ENCODE measurements at regions not wholly inside any gene's neighbourhood (a gene's known extent, or its start where the extent isn't known, plus 50 kb on each side); places are given as distances from the start of the nearest gene placed in this dataset.
"Not testable (repeated sequence)": the region's sequence is repeated elsewhere in the genome, so short reads cannot be mapped to it uniquely, and the experiment has no call there.

DNA sequence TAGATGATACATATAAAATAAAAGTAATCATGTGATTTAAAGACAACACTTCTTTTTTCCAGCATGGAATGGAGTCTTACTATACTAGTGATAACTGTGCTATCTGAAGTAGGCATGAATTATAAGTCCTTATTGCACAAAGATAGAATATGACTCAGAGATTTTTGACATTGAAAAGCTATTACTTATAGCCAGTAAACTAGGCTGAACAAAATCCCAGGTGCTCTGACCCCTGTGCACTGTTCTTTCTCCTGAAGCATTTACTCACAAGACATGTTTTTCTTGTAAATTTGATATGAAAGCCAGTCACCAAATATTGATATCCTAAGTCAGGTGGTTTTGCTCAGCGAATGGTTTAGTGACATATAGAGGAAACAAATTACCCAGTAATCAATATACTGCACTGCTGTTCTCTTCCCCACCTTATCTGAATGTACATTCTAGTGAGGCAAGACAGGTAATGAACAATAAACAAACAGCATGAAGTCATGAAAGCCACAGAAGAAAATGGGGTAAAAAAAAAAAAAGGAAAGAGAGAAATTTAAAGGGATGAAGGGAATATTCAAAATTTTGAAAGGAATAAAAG is 1567.0 kb upstream of the SPRY2 start:
- no peak overlapping the region for H3K4me3 ChIP-seq (ENCODE audit: low read depth, low read length)
- POLR2A ChIA-PET: no interaction called here
- CTCF ChIA-PET: no interaction called here
- TF ChIP-seq, protein P1, sequence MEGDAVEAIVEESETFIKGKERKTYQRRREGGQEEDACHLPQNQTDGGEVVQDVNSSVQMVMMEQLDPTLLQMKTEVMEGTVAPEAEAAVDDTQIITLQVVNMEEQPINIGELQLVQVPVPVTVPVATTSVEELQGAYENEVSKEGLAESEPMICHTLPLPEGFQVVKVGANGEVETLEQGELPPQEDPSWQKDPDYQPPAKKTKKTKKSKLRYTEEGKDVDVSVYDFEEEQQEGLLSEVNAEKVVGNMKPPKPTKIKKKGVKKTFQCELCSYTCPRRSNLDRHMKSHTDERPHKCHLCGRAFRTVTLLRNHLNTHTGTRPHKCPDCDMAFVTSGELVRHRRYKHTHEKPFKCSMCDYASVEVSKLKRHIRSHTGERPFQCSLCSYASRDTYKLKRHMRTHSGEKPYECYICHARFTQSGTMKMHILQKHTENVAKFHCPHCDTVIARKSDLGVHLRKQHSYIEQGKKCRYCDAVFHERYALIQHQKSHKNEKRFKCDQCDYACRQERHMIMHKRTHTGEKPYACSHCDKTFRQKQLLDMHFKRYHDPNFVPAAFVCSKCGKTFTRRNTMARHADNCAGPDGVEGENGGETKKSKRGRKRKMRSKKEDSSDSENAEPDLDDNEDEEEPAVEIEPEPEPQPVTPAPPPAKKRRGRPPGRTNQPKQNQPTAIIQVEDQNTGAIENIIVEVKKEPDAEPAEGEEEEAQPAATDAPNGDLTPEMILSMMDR (IDR thresholded peaks at IDR 0.05; ENCODE audit: insufficient read depth, low read length, missing control alignments): no peak
- DNase-seq (ENCODE audit: low read depth, low spot score): no peak

- no peak for DNase-seq (ENCODE audit: low read depth, low spot score)
- TF ChIP-seq, protein P1 (IDR thresholded peaks at IDR 0.05; ENCODE audit: insufficient read depth, low read length, missing control alignments): no peak
- POLR2A ChIA-PET: no interaction called here
- no peak overlapping the region for H3K4me3 ChIP-seq (ENCODE audit: low read depth, low read length)
- CTCF ChIA-PET: no interaction called here
Observed at GRCh38 chr13:81888855-81889254, 1547.9 kb upstream of the SPRY2 start.

- ChIA-PET CTCF (no interaction called here), POLR2A (no interaction called here)
- TF ChIP-seq, protein P1 (IDR thresholded peaks at IDR 0.05; ENCODE audit: insufficient read depth, low read length, missing control alignments): no peak
- H3K4me3 ChIP-seq (ENCODE audit: low read depth, low read length): no peak overlapping the region
- no peak for DNase-seq (ENCODE audit: low read depth, low spot score)
Observed at GRCh38 chr13:81874681-81875661, 1534.0 kb upstream of the SPRY2 start.

GRCh38 chr13:81874253-81874652 is 1533.3 kb upstream of the SPRY2 start:
- DNase-seq (ENCODE audit: low read depth, low spot score): no peak
- ChIA-PET CTCF (no interaction called here), POLR2A (no interaction called here)
- TF ChIP-seq, protein P1 (IDR thresholded peaks at IDR 0.05; ENCODE audit: insufficient read depth, low read length, missing control alignments): no peak
- no peak overlapping the region for H3K4me3 ChIP-seq (ENCODE audit: low read depth, low read length)

DNA sequence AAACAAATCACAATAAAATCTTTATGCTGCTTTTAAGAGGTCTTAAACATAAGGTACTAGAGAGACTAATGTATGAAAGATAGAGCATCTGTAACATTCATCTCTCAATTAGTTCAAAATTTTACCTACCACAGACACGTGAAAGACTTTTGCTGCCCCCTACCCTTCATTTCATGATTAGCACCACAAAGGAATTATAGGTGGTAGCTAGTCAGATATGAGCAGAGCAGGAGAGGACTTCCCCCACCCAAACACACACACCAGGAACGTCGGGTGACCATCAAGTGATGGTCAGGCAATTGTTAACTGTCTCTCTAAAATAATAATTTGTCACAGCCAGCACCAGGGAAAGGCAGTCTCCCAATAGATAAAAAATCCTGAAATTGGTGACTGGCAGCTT is 1531.7 kb upstream of the SPRY2 start:
- POLR2A ChIA-PET: no interaction called here
- CTCF ChIA-PET: no interaction called here
- no peak overlapping the region for H3K4me3 ChIP-seq (ENCODE audit: low read depth, low read length)
- no peak for DNase-seq (ENCODE audit: low read depth, low spot score)
- TF ChIP-seq, protein P1 (IDR thresholded peaks at IDR 0.05; ENCODE audit: insufficient read depth, low read length, missing control alignments): no peak

DNA sequence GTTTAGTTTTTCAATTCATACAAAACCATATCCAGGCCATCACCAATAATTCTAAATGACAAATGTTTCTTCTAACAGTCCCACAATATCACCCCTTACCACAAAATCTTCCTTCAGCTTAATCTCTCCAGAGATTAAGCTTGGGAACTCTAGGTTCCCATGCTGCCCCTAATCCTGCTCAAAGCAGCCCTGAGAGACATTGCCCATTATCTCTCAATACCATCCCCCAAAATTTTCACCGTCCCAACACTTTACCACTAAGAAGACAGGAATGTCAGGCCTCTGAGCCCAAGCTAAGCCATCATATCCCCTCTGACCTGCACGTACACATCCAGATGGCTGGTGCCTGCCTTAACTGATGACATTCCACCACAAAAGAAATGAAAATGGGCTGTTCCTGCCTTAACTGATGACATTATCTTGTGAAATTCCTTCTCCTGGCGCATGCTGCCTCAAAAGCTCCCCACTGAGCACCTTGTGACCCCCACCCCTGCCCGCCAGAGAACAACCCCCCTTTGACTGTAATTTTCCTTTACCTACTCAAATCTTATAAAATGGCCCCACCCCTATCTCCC is 1530.9 kb upstream of the SPRY2 start:
- CTCF ChIA-PET; POLR2A ChIA-PET; DNase-seq (ENCODE audit: low read depth, low spot score); H3K4me3 ChIP-seq (ENCODE audit: low read depth, low read length): not testable (repeated sequence)
